ENCODE measurements at regions not wholly inside any gene's neighbourhood (a gene's known extent, or its start where the extent isn't known, plus 50 kb on each side); places are given as distances from the start of the nearest gene placed in this dataset.

GRCh38 chr12:19971361-19972280 lies 396.7 kb upstream of the PDE3A start:
- in situ Hi-C loops (cut with MboI; ENCODE audit: low sequenced_read_pairs, unreplicated experiment) = no loop called here
- no peak for DNase-seq (ENCODE audit: low spot score)
- no peak for TF ChIP-seq CTCF (IDR thresholded peaks at IDR 0.05; ENCODE audit: borderline replicate concordance, control extremely low read depth, extremely low read depth, insufficient read depth, missing control alignments)

GRCh38 chr12:19972325-19973288 lies 395.7 kb upstream of the PDE3A start:
- no peak for DNase-seq (ENCODE audit: low spot score)
- no peak for TF ChIP-seq CTCF (IDR thresholded peaks at IDR 0.05; ENCODE audit: borderline replicate concordance, control extremely low read depth, extremely low read depth, insufficient read depth, missing control alignments)
- in situ Hi-C loops (cut with MboI; ENCODE audit: low sequenced_read_pairs, unreplicated experiment) = no loop called here

- in situ Hi-C loops (cut with MboI; ENCODE audit: low sequenced_read_pairs, unreplicated experiment) = no loop called here
- no peak for DNase-seq (ENCODE audit: low spot score)
- TF ChIP-seq CTCF (IDR thresholded peaks at IDR 0.05; ENCODE audit: borderline replicate concordance, control extremely low read depth, extremely low read depth, insufficient read depth, missing control alignments) = no peak
Observed at GRCh38 chr12:19978193-19978592, 390.1 kb upstream of the PDE3A start.

- in situ Hi-C loops (cut with MboI; ENCODE audit: low sequenced_read_pairs, unreplicated experiment) = no loop called here
- DNase-seq (ENCODE audit: low spot score) = no peak
- no peak for TF ChIP-seq CTCF (IDR thresholded peaks at IDR 0.05; ENCODE audit: borderline replicate concordance, control extremely low read depth, extremely low read depth, insufficient read depth, missing control alignments)
Observed at GRCh38 chr12:19979584-19979983, 388.8 kb upstream of the PDE3A start.

- TF ChIP-seq CTCF (IDR thresholded peaks at IDR 0.05; ENCODE audit: borderline replicate concordance, control extremely low read depth, extremely low read depth, insufficient read depth, missing control alignments) = no peak
- no peak for DNase-seq (ENCODE audit: low spot score)
- in situ Hi-C loops (cut with MboI; ENCODE audit: low sequenced_read_pairs, unreplicated experiment) = no loop called here
Observed at GRCh38 chr12:19981944-19982343, 386.4 kb upstream of the PDE3A start.

GRCh38 chr12:19988001-19988400 lies 380.3 kb upstream of the PDE3A start:
- in situ Hi-C loops (cut with MboI; ENCODE audit: low sequenced_read_pairs, unreplicated experiment) = no loop called here
- no peak for DNase-seq (ENCODE audit: low spot score)
- TF ChIP-seq CTCF (IDR thresholded peaks at IDR 0.05; ENCODE audit: borderline replicate concordance, control extremely low read depth, extremely low read depth, insufficient read depth, missing control alignments) = no peak
